SIG-M5 (cell line): ENCODE measurements at regions not wholly inside any gene's neighbourhood (a gene's known extent, or its start where the extent isn't known, plus 50 kb on each side); places are given as distances from the start of the nearest gene placed in this dataset.

Source experiments
- DNase-seq: peaks from one replicate; lab custom pipeline; 2025; lab: John Stamatoyannopoulos, UW

- no peak for DNase-seq
Measured at GRCh38 chr18:57991552-57991951, 52.5 kb upstream of the NEDD4L start.

GRCh38 chr18:57989536-57989935 is 54.5 kb upstream of the NEDD4L start:
- no peak for DNase-seq

- no peak for DNase-seq
Measured at GRCh38 chr18:57984490-57985115, 59.4 kb upstream of the NEDD4L start.

GRCh38 chr18:57983965-57984364 is 60.1 kb upstream of the NEDD4L start:
- no peak for DNase-seq

DNA sequence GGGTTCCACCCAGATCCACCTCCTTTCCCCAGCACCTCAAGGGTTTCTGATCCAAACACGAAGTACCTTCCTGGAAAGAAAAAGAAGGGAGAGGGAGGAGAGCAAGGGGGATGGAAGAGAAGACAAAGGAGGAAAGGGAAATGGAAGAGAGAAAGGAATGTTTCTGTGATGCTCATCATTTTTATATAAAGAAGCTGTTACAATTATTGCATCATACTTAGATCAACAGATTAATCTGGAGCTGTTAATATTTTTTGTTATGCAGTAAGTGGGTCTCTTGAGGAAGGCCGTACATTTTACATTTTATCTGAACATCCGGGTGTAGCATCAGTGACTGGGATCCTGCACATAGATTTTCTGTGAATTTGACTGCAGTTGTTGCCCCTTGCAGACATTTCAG is 60.6 kb upstream of the NEDD4L start:
- DNase-seq = no peak

DNA sequence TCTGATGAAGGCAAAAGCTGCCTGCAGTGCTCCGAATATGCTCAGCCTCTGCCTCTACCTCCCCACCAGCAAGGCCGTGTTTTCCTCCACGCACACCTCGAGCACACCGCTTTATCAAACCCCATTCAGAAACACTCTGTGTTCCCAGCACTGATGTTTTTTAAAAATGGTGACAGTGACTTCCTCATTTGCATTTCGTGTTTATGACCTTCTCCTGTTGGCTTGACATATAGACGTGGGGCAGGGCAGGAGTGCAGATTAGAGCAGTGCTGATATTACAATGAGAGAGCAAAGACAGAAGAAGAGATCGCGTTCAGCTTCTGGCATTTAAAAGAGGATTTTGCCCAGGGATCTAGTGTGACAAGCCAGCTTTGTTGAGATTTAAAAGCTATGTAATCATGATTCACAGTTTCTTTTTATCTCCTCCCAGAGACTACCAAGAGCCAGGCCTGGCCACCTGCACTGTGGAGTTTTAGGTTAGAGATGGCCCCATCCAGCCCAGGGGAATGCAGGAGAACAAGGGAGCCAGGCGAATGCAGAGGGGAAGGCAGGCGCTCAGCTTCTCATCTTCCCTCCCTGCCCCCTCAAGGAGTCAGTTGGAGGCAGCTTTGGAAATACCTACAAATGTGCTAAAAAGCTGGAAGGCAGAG is 61.5 kb upstream of the NEDD4L start:
- DNase-seq = no peak

DNA sequence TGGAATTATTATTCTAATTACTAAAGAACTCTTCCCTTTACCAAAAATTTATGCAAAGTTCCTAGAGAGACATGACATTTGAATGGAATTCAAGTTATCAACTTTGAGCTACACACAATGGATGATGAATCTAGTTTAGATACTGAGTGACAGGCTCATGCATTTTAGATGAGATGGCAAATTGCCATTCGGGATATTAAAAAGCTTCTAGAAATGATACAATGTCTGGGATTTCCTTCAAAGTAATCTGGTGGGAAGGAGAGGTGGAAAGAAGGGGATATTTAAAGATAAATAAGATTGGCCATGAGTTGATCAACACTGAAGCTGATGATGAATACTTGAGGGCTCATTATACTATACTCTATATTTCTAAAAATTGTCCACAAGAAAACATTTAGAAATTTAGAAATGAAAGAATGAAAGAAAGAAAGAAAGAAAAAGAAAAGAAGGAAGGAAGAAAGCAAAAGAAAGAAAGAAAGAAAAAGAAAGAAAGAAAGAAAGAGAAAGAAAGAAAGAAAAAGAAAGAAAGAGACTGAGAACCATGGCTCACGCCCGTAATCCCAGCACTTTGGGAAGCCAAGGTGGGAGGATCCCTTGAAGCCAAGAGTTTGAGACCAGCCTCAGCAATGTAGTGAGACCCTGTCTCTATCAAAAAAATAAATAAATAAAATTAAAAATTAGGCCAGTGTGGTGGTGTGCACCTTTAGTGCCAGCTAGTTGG is 62.6 kb upstream of the NEDD4L start:
- no peak for DNase-seq

GRCh38 chr18:57980573-57981307 is 63.3 kb upstream of the NEDD4L start:
- DNase-seq = no peak

DNA sequence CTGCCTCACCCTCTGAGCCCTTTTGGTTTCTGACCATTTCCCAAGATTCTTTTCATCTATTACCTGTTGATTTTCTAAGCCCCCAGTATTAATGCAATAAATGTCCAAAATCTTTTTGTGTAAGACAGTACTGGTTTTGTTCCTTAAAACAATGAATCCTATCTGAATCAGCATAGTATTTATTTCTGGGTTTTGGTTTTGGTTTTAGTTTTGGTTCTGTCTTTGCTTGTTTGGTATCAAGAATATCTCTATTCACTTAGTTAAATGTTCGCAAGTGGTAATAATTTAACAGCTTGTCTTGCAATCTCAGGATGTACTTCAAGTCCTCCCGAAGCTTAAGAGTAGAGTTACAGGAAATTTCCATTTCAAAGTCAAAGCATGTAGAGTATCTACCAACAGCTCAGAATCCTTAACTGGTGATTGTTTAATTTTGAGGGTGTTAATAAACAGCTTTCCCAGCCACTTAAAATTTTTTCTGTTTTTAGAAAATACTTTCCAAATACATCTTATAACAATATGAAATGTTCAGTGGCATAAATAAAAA is 67.7 kb upstream of the NEDD4L start:
- no peak for DNase-seq

- no peak for DNase-seq
Measured at GRCh38 chr18:57975805-57976204, 68.2 kb upstream of the NEDD4L start.

- no peak for DNase-seq
Measured at GRCh38 chr18:57974585-57975265, 69.3 kb upstream of the NEDD4L start.

- DNase-seq = no peak
Measured at GRCh38 chr18:57973889-57974288, 70.1 kb upstream of the NEDD4L start.

- DNase-seq = no peak
Measured at GRCh38 chr18:57970356-57971095, 73.5 kb upstream of the NEDD4L start.

- no peak for DNase-seq
Measured at GRCh38 chr18:57969824-57970223, 74.2 kb upstream of the NEDD4L start.

GRCh38 chr18:57965246-57965645 is 78.8 kb upstream of the NEDD4L start:
- DNase-seq = no peak

GRCh38 chr18:57961876-57962505 is 82.0 kb upstream of the NEDD4L start:
- DNase-seq = no peak

- no peak for DNase-seq
Measured at GRCh38 chr18:57961411-57961810, 82.6 kb upstream of the NEDD4L start.

DNA sequence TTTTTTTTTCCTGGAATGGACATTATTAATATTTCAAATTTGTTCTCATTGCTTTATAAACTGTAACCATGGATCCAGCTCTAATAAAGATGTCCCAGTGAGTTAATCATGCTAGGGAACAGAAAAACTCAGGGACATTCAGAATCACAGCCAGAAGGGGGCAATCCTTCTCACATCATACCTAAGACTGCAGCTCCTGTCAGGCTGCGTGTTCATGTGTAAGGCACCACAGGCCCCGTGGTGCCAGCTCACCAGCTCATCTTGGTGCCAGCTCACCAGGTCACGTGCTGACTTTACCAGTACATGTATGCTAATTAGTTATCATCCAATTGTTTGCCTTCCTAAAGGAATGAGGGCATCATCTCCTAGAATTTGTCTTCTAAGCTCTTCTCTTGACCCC is 84.7 kb upstream of the NEDD4L start:
- no peak for DNase-seq

GRCh38 chr18:57957210-57957609 is 86.8 kb upstream of the NEDD4L start:
- no peak for DNase-seq

DNA sequence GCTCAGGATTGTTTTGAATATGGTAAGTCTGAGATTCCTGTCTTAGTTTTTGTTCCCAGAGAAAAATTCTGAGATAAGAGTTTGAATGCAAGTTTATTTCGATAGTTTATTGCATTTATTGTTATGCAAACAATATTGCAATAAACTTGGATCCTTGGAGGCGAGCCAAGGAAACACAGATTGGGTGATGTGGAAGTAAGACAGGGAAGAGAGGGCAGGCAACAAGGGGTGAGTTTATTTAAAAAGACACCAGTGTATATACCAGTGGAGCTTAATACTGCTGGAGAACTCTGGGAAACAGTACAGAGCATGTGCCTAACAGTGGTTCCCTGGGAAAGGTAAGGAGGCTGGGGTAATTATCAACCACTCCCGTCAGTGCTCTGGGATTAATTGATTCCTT is 87.5 kb upstream of the NEDD4L start:
- DNase-seq = no peak

DNA sequence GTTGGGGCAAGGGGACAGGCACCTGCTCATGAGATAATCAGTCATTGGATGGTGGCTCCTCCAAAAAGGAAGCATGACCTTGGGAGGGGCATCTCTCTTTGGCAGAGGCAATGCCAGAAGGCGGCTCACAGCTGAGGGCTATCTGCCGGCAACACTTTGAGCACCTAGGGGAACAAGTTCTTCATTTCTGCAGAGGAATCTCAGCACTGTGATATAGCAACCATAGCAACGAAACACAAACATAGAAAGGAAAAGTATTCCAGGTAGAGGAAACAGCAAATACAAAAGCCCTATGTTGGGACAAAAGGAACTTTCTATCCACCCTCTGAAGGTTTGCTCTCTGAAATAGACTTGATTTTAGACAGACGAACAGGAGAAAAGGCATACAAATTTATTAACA is 89.1 kb upstream of the NEDD4L start:
- no peak for DNase-seq
